Spleen (tissue), 7 donors: ENCODE measurements at regions not wholly inside any gene's neighbourhood (a gene's known extent, or its start where the extent isn't known, plus 50 kb on each side); places are given as distances from the start of the nearest gene placed in this dataset.

Experiments
- POLR2A ChIP-seq, 3 donors: fragments of 450-650 bp; IDR thresholded peaks; one replicate each; pipeline ENCODE4 v1.5.1; 2017; ENCODE audit warnings: antibody characterized with exemption in 3 of 3, mild to moderate bottlenecking in 1 of 3
- TF ChIP-seq, protein P1 (sequence below), 11 experiments: fragments of 200-600 bp in 7 of 11; fragments of 450-650 bp in 4 of 11; sonication (generic) in 4 of 11; IDR thresholded peaks in 8 of 11; conservative IDR thresholded peaks in 3 of 11; 1 replicate in 7 of 11; 2 replicates in 4 of 11; pipeline versions ENCODE4 v1.4.0 to v1.8.0; 2016 to 2021; ENCODE audit warnings: antibody characterized with exemption in 11 of 11, inconsistent platforms in 4 of 11, mild to moderate bottlenecking in 1 of 11
- donor health status: DM: no; HTN: no; CAD: no; lungs with moderate emphysema.
- donor health status: DM: no; HTN: no; CAD: no.
- donor health status: DM: no; HTN: no; CAD: no.

GRCh38 chr16:25637236-25637635 is 54.5 kb upstream of the HS3ST4 start:
- TF ChIP-seq, protein P1, sequence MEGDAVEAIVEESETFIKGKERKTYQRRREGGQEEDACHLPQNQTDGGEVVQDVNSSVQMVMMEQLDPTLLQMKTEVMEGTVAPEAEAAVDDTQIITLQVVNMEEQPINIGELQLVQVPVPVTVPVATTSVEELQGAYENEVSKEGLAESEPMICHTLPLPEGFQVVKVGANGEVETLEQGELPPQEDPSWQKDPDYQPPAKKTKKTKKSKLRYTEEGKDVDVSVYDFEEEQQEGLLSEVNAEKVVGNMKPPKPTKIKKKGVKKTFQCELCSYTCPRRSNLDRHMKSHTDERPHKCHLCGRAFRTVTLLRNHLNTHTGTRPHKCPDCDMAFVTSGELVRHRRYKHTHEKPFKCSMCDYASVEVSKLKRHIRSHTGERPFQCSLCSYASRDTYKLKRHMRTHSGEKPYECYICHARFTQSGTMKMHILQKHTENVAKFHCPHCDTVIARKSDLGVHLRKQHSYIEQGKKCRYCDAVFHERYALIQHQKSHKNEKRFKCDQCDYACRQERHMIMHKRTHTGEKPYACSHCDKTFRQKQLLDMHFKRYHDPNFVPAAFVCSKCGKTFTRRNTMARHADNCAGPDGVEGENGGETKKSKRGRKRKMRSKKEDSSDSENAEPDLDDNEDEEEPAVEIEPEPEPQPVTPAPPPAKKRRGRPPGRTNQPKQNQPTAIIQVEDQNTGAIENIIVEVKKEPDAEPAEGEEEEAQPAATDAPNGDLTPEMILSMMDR (IDR thresholded peaks at IDR 0.05 in 8 of 11, conservative IDR thresholded peaks at IDR 0.05 in 3 of 11): no peak
- TF ChIP-seq POLR2A (IDR thresholded peaks at IDR 0.05): no peak
